Liver (tissue), 8 donors: ENCODE measurements at regions not wholly inside any gene's neighbourhood (a gene's known extent, or its start where the extent isn't known, plus 50 kb on each side); places are given as distances from the start of the nearest gene placed in this dataset.

Source experiments
- DNase-seq: peaks from one replicate; pipeline ENCODE4 v3.0.0-alpha.2; 2017; ENCODE audit warnings: low spot score
- H3K27ac ChIP-seq, 2 donors: one replicate each; pipeline ENCODE4 v1.7.0; 2013; ENCODE audit warnings: inconsistent platforms in 2 of 2, low read length in 2 of 2, control low read depth in 1 of 2, low read depth in 1 of 2, mild to moderate bottlenecking in 1 of 2
- H3K27me3 ChIP-seq, 4 donors: one replicate each; pipeline versions ENCODE4 v1.6.1 to v1.7.0; 2013; ENCODE audit warnings: low read length in 3 of 4, inconsistent platforms in 1 of 4, mild to moderate bottlenecking in 1 of 4, moderate library complexity in 1 of 4; ENCODE audit not compliant: control insufficient read depth in 4 of 4, insufficient read depth in 4 of 4
- H3K36me3 ChIP-seq, 4 donors: one replicate each; pipeline versions ENCODE4 v1.6.1 to v1.7.0; 2013; ENCODE audit warnings: low read length in 3 of 4, mild to moderate bottlenecking in 3 of 4, low read depth in 1 of 4, moderate library complexity in 1 of 4; ENCODE audit not compliant: control insufficient read depth in 4 of 4, insufficient read depth in 3 of 4
- H3K4me1 ChIP-seq, 4 donors: one replicate each; pipeline versions ENCODE4 v1.6.1 to v1.7.0; 2013; ENCODE audit warnings: low read length in 3 of 4, mild to moderate bottlenecking in 3 of 4, moderate library complexity in 1 of 4; ENCODE audit not compliant: control insufficient read depth in 4 of 4, insufficient read depth in 4 of 4
- H3K4me3 ChIP-seq, 3 donors: one replicate each; pipeline versions ENCODE4 v1.6.1 to v1.7.0; 2013; ENCODE audit warnings: low read length in 3 of 3, control low read depth in 1 of 3, low read depth in 1 of 3, mild to moderate bottlenecking in 1 of 3
- H3K9ac ChIP-seq, 2 donors: one replicate each; pipeline ENCODE4 v1.7.0; 2013; ENCODE audit warnings: low read length in 2 of 2, mild to moderate bottlenecking in 2 of 2, moderate library complexity in 2 of 2, control low read depth in 1 of 2, low read depth in 1 of 2
- H3K9me3 ChIP-seq, 4 donors: one replicate each; pipeline versions ENCODE4 v1.6.1 to v1.7.0; 2013; ENCODE audit warnings: low read length in 3 of 4; ENCODE audit not compliant: control insufficient read depth in 4 of 4
- ATF3 ChIP-seq: IDR thresholded peaks from 2 replicates; pipeline ENCODE4 v1.6.1; 2016; ENCODE audit warnings: antibody characterized with exemption
- CTCF ChIP-seq: fragments of 150-350 bp; IDR thresholded peaks from 2 replicates; pipeline ENCODE4 v1.5.1; 2017; ENCODE audit warnings: improper control_type of control experiment, low read depth, low read length; ENCODE audit not compliant: missing input control
- EGR1 ChIP-seq, 2 donors: IDR thresholded peaks; 2 replicates each; pipeline ENCODE4 v1.6.1; 2016 to 2018; ENCODE audit warnings: antibody characterized with exemption in 2 of 2, low read depth in 2 of 2
- FOXA1 ChIP-seq: IDR thresholded peaks from 2 replicates; pipeline ENCODE4 v1.6.1; 2016; ENCODE audit warnings: antibody characterized with exemption
- FOXA2 ChIP-seq: IDR thresholded peaks from 2 replicates; pipeline ENCODE4 v1.6.1; 2016; ENCODE audit warnings: antibody characterized with exemption
- GABPA ChIP-seq, 2 donors: IDR thresholded peaks in 1 of 2; conservative IDR thresholded peaks in 1 of 2; 2 replicates each; pipeline ENCODE4 v1.6.1; 2016; ENCODE audit warnings: antibody characterized with exemption in 2 of 2, mild to moderate bottlenecking in 1 of 2, moderate library complexity in 1 of 2
- HNF4A ChIP-seq, 2 donors: conservative IDR thresholded peaks; 2 replicates each; pipeline ENCODE4 v1.6.1; 2016; ENCODE audit warnings: antibody characterized with exemption in 2 of 2, mild to moderate bottlenecking in 2 of 2
- HNF4G ChIP-seq: IDR thresholded peaks from 2 replicates; pipeline ENCODE4 v1.6.1; 2016; ENCODE audit warnings: antibody characterized with exemption
- JUND ChIP-seq, 2 donors: IDR thresholded peaks; 2 replicates each; pipeline ENCODE4 v1.6.1; 2016; ENCODE audit warnings: antibody characterized with exemption in 2 of 2
- MAX ChIP-seq: IDR thresholded peaks from 2 replicates; pipeline ENCODE4 v1.6.1; 2016; ENCODE audit warnings: antibody characterized with exemption
- NR2F2 ChIP-seq: IDR thresholded peaks from 2 replicates; pipeline ENCODE4 v1.6.1; 2016; ENCODE audit warnings: antibody characterized with exemption
- RAD21 ChIP-seq, 2 donors: IDR thresholded peaks; 2 replicates each; pipeline ENCODE4 v1.6.1; 2016; ENCODE audit warnings: antibody characterized with exemption in 2 of 2, mild to moderate bottlenecking in 2 of 2
- REST ChIP-seq: IDR thresholded peaks from 2 replicates; pipeline ENCODE4 v1.6.1; 2016; ENCODE audit warnings: antibody characterized with exemption, mild to moderate bottlenecking
- RXRA ChIP-seq, 2 donors: IDR thresholded peaks; 2 replicates each; pipeline ENCODE4 v1.6.1; 2017 to 2018; ENCODE audit warnings: antibody characterized with exemption in 2 of 2, mild to moderate bottlenecking in 1 of 2
- SP1 ChIP-seq: IDR thresholded peaks from 2 replicates; pipeline ENCODE4 v1.6.1; 2018; ENCODE audit warnings: antibody characterized with exemption, mild to moderate bottlenecking
- TAF1 ChIP-seq: conservative IDR thresholded peaks from 2 replicates; pipeline ENCODE4 v1.6.1; 2016; ENCODE audit warnings: antibody characterized with exemption, mild to moderate bottlenecking
- YY1 ChIP-seq: IDR thresholded peaks from 2 replicates; pipeline ENCODE4 v1.6.1; 2016; ENCODE audit warnings: antibody characterized with exemption, mild to moderate bottlenecking
- ZBTB33 ChIP-seq: IDR thresholded peaks from 2 replicates; pipeline ENCODE4 v1.6.1; 2016; ENCODE audit warnings: antibody characterized with exemption
- WGBS: extraction: QIAGEN DNeasy Blood & Tissue Kit; methylation state at CpG from one replicate; pipeline ENCODE4 v1.1.7; 2013; 5-methylcytosine and 5-hydroxymethylcytosine counted together
- donor health status: healthy.
- donor health status: healthy.
- donor health status: healthy.
- donor health status: healthy.
- donor health status: healthy.

GRCh38 chr15:29911705-29912104 lies 89.4 kb upstream of the TJP1 start:
- Histone ChIP-seq H3K27me3 (no peaks in the 10 kb centered on the region), H3K9me3 (no peaks in the 10 kb centered on the region), H3K36me3 (no peaks in the 10 kb centered on the region), H3K4me3 (no peak overlapping the region), H3K4me1 (no peaks in the 10 kb centered on the region), H3K27ac (no peak overlapping the region), H3K9ac (no peak overlapping the region)
- TF ChIP-seq HNF4A (conservative IDR thresholded peaks at IDR 0.05) (no peak), RXRA (IDR thresholded peaks at IDR 0.05) (no peak), EGR1 (IDR thresholded peaks at IDR 0.05; ENCODE audit: low read depth in 2 of 2) (no peak), CTCF (no peak), FOXA1 (no peak), JUND (IDR thresholded peaks at IDR 0.05) (no peak), NR2F2 (no peak), SP1 (no peak), YY1 (no peak), TAF1 (no peak), RAD21 (IDR thresholded peaks at IDR 0.05) (no peak), FOXA2 (no peak), REST (no peak), HNF4G (no peak), ZBTB33 (no peak), MAX (no peak), ATF3 (no peak), GABPA (IDR thresholded peaks at IDR 0.05 in 1 of 2, conservative IDR thresholded peaks at IDR 0.05 in 1 of 2) (no peak)
- DNase-seq, result no peak
- whole genome bisulfite sequencing, result 94% methylated on average over 3 of the region's 3 CpGs

- Histone ChIP-seq H3K9me3 (no peaks in the 10 kb centered on the region), H3K27me3 (no peaks in the 10 kb centered on the region), H3K27ac (no peak overlapping the region), H3K4me3 (no peak overlapping the region), H3K9ac (no peak overlapping the region), H3K36me3 (no peaks in the 10 kb centered on the region), H3K4me1 (no peaks in the 10 kb centered on the region)
- no peak for TF ChIP-seq YY1
- no peak for TF ChIP-seq HNF4A (conservative IDR thresholded peaks at IDR 0.05)
- TF ChIP-seq RXRA (IDR thresholded peaks at IDR 0.05), result peak in 1 of 2 donors; percentile 38
- no peak for TF ChIP-seq JUND (IDR thresholded peaks at IDR 0.05)
- no peak for TF ChIP-seq MAX
- no peak for TF ChIP-seq ATF3
- no peak for TF ChIP-seq CTCF
- DNase-seq, result no peak
- 63% methylated on average over 3 of the region's 3 CpGs for WGBS
Measured at GRCh38 chr15:29910068-29910467, 87.8 kb upstream of the TJP1 start.
